Raji (cell line): ENCODE measurements at regions not wholly inside any gene's neighbourhood (a gene's known extent, or its start where the extent isn't known, plus 50 kb on each side); places are given as distances from the start of the nearest gene placed in this dataset.

Source experiments
- POLR2A ChIP-seq: IDR thresholded peaks from 2 replicates; pipeline ENCODE4 v1.6.1; 2011; ENCODE audit warnings: low read depth, low read length, control low read depth; ENCODE audit not compliant: insufficient read depth

DNA sequence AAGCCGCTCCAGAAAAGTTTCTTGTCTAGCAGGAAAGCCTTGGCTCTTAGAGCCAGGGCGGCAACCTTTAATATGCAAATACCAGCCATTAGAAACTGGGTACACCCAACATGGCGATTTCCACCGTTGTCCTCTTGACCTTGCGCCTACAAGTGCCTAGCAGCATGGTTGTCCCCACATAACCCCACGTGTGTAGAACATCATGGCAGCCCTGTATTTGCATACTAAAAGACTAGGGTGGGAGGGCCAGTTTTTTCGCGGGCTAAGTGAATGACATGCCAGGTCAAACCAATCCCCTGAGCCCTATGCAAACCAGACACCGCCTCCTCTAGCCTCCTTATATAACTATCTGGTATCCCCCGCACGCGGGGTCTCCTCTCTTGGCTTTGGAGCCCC lies 58.4 kb upstream of the FZD8 start:
- TF ChIP-seq POLR2A = no peak

DNA sequence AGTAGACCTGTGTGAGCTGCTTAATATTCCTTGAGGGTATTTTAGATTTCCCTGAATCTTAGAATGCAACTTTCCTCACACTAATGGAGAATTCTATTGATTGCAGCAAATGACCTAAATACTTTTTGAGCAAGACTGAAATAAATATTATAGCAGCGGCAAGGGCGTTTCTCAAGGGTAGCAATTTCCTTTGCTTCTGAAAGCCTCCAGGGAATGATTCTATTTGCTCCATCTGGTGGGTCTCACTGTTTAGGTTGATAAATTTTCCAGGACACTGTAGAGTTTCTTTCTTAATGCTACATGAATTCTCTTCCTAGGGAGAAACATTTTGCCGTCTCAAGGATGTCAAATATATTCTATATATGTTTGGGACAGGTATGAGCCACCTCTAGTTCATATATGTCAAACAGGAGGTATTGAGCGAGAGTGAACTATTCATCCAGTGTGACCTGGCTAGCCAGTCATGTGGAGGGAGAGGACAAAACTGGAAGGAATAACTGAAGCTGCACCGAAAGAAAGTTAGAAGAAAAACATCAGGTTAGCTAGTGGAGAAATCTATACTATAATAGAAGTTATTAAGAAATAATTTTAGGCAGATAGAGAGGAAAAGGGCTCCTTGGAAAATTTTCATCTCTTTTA lies 57.9 kb upstream of the FZD8 start:
- no peak for TF ChIP-seq POLR2A

GRCh38 chr10:35696392-35697287 lies 54.5 kb upstream of the FZD8 start:
- no peak for TF ChIP-seq POLR2A

DNA sequence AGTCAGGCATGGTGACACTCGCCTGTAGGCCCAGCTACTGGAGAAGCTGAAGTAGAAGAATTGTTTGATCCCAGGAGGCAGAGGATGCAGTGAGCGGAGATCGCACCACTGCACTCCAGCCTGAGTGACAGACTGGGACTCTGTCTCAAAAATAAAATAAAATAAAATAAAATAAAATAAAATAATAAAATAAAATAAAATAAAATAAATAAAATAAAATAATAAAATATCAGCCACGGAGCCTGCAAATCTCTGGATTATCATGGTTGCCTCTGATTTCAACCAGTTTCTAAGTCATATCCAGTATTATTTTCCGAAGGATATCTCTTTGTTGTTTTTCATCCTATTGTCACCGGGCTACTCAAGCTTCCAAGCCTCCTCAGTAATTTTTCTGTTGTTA lies 51.7 kb upstream of the FZD8 start:
- TF ChIP-seq POLR2A = no peak
